ENCODE measurements at regions not wholly inside any gene's neighbourhood (a gene's known extent, or its start where the extent isn't known, plus 50 kb on each side); places are given as distances from the start of the nearest gene placed in this dataset.

DNA sequence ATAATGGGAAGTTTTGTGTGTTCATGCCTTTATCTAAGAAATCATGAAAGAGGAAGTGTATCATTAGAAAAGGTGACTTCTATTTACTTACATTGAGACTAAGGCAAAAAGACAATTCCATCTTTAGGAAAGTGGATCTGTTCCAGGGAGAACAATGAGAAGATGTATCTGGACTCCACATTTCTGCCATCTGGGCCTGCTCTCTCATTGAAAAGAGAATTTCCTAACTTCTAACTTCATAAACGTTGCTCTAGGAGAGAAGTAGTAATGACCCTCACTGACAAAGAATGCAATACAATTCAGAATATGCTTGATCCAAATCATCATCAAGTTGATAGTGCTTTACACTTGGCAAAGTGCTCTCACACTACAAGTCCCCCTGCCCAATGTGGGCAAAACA is 294.2 kb downstream of the OGFRL1 start (continued):
- TF ChIP-seq POU6F1 (CRISPR knock-in tag; IDR thresholded peaks at IDR 0.05; ENCODE audit: borderline replicate concordance, low read depth) (no peak), CREB5 (CRISPR knock-in tag; IDR thresholded peaks at IDR 0.05; ENCODE audit: low read depth) (no peak), CSDC2 (CRISPR knock-in tag; IDR thresholded peaks at IDR 0.05) (no peak), ESRRG (CRISPR knock-in tag; IDR thresholded peaks at IDR 0.05) (no peak), ZNF70 (CRISPR knock-in tag; IDR thresholded peaks at IDR 0.05) (no peak), PATZ1 (CRISPR knock-in tag; IDR thresholded peaks at IDR 0.05; ENCODE audit: borderline replicate concordance) (no peak), TCF4 (CRISPR knock-in tag; IDR thresholded peaks at IDR 0.05; ENCODE audit: borderline replicate concordance) (no peak), SNAI2 (CRISPR knock-in tag; IDR thresholded peaks at IDR 0.05) (no peak), ISL1 (CRISPR knock-in tag; IDR thresholded peaks at IDR 0.05) (no peak), ZNF565 (CRISPR knock-in tag; conservative IDR thresholded peaks at IDR 0.05; ENCODE audit: low read depth) (no peak)

DNA sequence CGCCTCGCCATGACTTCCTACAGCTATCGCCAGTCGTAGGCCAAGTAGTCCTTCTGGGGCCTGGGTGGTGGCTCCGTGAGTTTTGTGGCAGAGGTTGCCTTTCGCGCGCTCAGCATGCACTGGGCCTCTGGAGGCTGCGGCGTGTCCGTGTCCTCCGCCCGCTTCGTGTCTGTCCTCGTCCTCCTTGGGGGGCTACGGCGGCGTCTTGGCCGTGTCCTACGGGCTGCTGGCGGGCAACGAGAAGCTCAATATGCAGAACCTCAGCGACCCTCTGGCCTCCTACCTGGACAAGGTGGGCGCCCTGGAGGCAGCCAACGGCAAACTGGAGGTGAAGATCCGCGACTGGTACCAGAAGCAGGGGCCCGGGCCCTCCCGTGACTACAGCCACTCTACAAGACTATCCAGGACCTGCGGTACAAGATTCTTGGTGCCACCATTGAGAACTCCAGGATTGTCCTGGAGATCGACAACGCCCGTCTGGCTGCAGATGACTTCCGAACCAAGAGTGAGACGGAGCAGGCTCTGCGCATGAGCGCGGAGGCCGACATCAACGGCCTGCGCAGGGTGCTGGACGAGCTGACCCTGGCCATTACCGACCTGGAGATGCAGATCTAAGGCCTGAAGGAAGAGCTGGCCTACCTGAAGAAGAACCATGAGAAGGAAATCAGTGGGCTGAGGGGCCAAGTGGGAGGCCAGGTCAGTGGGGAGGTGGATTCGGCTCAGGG is 296.3 kb downstream of the OGFRL1 start:
- no peak for TF ChIP-seq RARB (CRISPR knock-in tag; IDR thresholded peaks at IDR 0.05)
- TF ChIP-seq POU6F1 (CRISPR knock-in tag; IDR thresholded peaks at IDR 0.05; ENCODE audit: borderline replicate concordance, low read depth): no peak
- no peak for TF ChIP-seq ZC3H10 (CRISPR knock-in tag; IDR thresholded peaks at IDR 0.05)
- TF ChIP-seq TCF4 (CRISPR knock-in tag; IDR thresholded peaks at IDR 0.05; ENCODE audit: borderline replicate concordance): no peak
- TF ChIP-seq SNAI2 (CRISPR knock-in tag; IDR thresholded peaks at IDR 0.05): no peak
- no peak for TF ChIP-seq ARNTL (CRISPR knock-in tag; IDR thresholded peaks at IDR 0.05; ENCODE audit: borderline replicate concordance, low read depth)
- no peak for TF ChIP-seq TOX (CRISPR knock-in tag; IDR thresholded peaks at IDR 0.05; ENCODE audit: borderline replicate concordance)
- no peak for TF ChIP-seq ZFP30 (CRISPR knock-in tag; IDR thresholded peaks at IDR 0.05)
- no peak for TF ChIP-seq PPARA (CRISPR knock-in tag; IDR thresholded peaks at IDR 0.05; ENCODE audit: borderline replicate concordance)
- no peak for TF ChIP-seq PATZ1 (CRISPR knock-in tag; IDR thresholded peaks at IDR 0.05; ENCODE audit: borderline replicate concordance)
- no peak for TF ChIP-seq GLIS3 (CRISPR knock-in tag; IDR thresholded peaks at IDR 0.05)
- no peak for TF ChIP-seq CSDC2 (CRISPR knock-in tag; IDR thresholded peaks at IDR 0.05)
- TF ChIP-seq ZFP3 (CRISPR knock-in tag; IDR thresholded peaks at IDR 0.05): no peak
- no peak for ATAC-seq

GRCh38 chr6:71585472-71585871 is 296.9 kb downstream of the OGFRL1 start:
- TF ChIP-seq BACH2 (CRISPR knock-in tag; IDR thresholded peaks at IDR 0.05; ENCODE audit: borderline replicate concordance) (no peak), CREB5 (CRISPR knock-in tag; IDR thresholded peaks at IDR 0.05; ENCODE audit: low read depth) (no peak), PPARA (CRISPR knock-in tag; IDR thresholded peaks at IDR 0.05; ENCODE audit: borderline replicate concordance) (no peak)
- no peak for ATAC-seq

Data from SK-N-SH treated with all-trans-retinoic acid at 6 μM for 48 hours (cell line).